ENCODE measurements at regions not wholly inside any gene's neighbourhood (a gene's known extent, or its start where the extent isn't known, plus 50 kb on each side); places are given as distances from the start of the nearest gene placed in this dataset.

DNA sequence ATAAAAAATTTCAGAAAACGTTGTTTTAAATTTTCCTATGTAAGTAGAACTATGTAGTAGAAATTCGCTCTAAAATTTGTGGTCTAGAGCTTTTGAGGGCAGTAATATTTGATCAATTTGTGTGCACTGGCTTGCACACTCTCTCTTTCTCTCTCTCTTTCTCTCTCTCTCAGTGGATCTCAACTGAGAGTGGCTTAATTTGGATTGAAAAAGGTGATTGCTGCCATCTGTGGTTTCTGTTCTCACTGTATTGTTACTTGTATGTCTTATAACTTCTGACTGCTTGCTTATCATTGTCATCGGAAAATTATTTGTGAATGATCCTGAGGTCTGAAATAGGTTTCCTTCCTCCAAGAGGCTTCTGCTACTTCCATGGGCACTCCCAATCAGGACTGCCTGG, 368.2 kb downstream of the KCTD16 start:
- TF ChIP-seq FOXM1 (IDR thresholded peaks at IDR 0.05; ENCODE audit: low read depth) (no peak), FOXM1 (CRISPR knock-in tag; IDR thresholded peaks at IDR 0.05; ENCODE audit: low read depth) (no peak), TARDBP (IDR thresholded peaks at IDR 0.05) (no peak), EGR1 (conservative IDR thresholded peaks at IDR 0.05) (no peak), ZZZ3 (IDR thresholded peaks at IDR 0.05) (no peak)

Measured in K562 (cell line).